ENCODE measurements at regions not wholly inside any gene's neighbourhood (a gene's known extent, or its start where the extent isn't known, plus 50 kb on each side); places are given as distances from the start of the nearest gene placed in this dataset.

- DNase-seq (ENCODE audit: low read depth in 2 of 2) = no peak
Observed at GRCh38 chr11:29312812-29313211, 704.0 kb downstream of the KCNA4 start.

DNA sequence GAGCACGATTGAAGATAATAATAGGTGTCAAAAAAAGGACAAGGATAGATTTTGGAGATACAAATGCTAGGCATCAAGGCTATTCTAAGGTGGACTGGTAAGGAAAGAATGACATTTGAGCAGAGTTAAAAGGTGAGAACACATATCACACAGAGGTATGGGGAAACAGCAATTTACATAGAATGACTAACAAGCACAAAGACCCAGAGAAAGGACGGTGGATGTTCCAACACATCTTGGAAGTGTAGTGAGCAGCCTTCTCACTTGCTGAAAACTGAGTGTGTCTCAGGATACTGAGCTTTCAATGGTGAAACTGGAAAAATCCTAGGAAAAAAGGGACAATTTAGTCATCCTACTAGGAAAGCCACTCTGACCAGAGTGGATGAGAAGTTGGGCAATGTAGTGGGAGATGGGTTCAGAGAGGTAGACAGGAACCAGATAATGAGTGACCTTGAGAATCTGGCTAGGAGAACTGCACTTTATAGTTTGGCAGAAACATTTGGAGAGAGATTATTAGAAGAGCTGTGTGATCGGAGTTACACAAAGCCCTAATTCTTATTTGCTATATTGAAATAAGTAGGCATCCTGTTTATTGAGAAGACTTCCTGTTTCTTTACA is 706.0 kb downstream of the KCNA4 start:
- no peak for DNase-seq (ENCODE audit: low read depth in 2 of 2)

GRCh38 chr11:29309992-29310391 is 706.8 kb downstream of the KCNA4 start:
- DNase-seq (ENCODE audit: low read depth in 2 of 2) = peak; percentile 84 to 89

DNA sequence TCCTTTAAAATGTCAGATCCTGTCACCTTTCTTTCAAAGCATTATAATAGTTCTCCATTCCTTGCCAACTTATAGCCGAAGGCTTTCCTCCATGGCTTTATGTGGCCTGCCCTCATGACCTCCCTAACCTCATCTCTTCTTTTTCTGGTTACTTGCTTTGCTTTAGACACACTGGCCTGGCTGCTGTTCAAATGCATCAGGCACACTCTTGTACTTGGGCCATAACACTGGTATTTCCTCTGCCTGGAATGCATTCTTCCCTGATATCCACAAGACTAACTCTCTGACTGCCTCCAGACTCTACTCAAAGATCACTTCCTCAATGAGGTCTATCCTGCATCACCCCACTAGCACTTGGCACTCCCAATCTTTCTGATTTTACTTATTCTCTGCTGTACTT is 710.3 kb downstream of the KCNA4 start:
- peak; percentile 71 to 73 for DNase-seq (ENCODE audit: low read depth in 2 of 2)

GRCh38 chr11:29305456-29306232 is 711.2 kb downstream of the KCNA4 start:
- no peak for DNase-seq (ENCODE audit: low read depth in 2 of 2)

DNA sequence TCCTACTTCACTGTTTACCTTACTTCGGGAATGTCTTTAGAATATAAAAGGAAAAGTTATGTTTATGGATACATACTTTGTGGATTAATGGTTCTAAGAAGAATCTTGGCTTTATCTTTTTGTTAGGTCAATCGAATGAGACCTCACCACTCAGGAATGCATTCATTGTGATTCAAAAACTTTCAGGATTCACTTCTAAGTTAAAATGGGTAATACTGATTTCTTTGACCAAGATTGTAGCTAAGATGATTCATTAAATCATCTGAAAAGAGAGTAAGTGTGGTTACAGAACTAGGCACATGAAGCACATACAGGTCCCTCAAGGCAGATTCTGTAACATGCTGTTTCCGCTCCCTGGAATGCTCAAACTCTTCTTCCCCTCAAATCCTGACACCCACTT is 716.4 kb downstream of the KCNA4 start:
- DNase-seq (ENCODE audit: low read depth in 2 of 2) = peak; percentile 72 to 74

GRCh38 chr11:29296680-29297079 is 720.1 kb downstream of the KCNA4 start:
- DNase-seq (ENCODE audit: low read depth in 2 of 2) = no peak

DNA sequence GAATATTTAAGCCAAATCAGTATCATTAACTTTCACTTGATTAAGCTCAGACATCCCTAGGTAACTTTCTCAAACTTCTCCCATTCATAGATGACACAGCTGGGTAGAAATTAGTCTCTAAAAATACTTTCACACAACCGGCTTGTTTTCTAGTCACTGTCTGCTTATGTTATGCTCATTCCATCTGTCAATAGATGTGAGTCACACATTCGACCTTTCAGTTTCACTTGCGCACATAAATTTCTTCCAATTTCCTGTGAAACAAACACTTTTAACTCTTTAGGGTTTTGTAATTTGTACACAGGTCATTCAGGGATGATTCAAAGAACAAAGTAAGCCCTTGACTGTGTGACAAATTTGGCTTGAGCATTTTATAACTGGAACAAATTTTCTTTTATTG is 723.0 kb downstream of the KCNA4 start:
- DNase-seq (ENCODE audit: low read depth in 2 of 2) = no peak

- DNase-seq (ENCODE audit: low read depth in 2 of 2) = peak; percentile 71 to 74
Observed at GRCh38 chr11:29282088-29282487, 734.7 kb downstream of the KCNA4 start.

GRCh38 chr11:29281271-29281777 is 735.5 kb downstream of the KCNA4 start:
- no peak for DNase-seq (ENCODE audit: low read depth in 2 of 2)

GRCh38 chr11:29280452-29280851 is 736.4 kb downstream of the KCNA4 start:
- DNase-seq (ENCODE audit: low read depth in 2 of 2) = no peak

DNA sequence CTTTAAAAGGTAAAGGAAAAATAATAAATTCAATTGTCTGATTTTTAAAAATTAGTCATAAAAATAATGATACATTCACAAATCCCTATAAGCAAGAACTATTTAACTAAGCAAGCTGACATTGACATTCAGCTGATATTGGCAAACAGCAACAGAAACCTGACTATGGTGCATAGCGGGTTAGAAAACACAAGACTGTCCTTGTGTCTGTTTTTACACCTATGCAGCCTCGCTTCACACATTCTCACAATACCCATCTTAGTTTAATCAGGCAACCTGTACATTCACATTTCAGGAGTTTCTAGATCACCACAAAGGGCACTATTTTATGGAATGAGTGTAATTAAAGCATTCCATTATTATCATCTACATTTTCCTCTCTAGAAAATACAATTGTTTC is 737.1 kb downstream of the KCNA4 start:
- DNase-seq (ENCODE audit: low read depth in 2 of 2) = no peak

GRCh38 chr11:29272019-29272654 is 744.7 kb downstream of the KCNA4 start:
- DNase-seq (ENCODE audit: low read depth in 2 of 2) = no peak

DNA sequence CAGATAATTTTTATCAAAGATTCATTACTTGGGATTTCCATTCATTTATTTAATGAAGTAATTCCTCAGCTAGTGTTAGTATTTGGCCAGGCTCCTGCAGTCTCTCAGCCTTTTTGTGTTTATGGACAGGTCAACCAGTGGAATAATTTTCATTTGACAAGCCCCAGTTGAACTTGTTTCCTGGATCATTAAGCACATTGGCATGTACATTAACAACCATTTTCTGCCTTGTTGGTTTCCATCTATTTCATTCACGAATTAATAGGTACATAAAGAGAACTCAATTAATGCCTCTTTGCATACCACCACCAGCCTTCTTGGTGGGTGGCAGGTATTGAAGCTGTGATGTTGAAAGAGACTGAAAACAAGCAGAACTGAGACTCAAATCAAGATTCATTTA is 745.2 kb downstream of the KCNA4 start:
- no peak for DNase-seq (ENCODE audit: low read depth in 2 of 2)

DNA sequence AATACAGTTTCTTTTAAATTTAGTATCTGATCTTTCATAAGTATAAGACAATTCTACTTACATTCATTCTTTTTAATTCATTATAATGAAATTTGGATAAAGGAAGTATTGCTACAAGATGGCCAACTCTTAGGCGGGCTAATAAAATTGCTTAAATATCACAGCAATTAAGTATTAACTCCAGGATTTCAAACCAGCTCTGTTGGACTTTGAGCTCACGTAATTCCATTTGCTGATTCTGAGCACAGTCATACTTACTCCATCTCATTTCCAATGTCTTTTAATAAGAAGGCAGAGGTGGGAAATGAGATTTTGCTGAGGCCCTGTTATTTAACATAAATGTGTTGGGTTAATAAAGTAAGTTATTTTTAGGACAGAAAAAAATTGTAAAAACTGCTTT is 748.1 kb downstream of the KCNA4 start:
- no peak for DNase-seq (ENCODE audit: low read depth in 2 of 2)

DNA sequence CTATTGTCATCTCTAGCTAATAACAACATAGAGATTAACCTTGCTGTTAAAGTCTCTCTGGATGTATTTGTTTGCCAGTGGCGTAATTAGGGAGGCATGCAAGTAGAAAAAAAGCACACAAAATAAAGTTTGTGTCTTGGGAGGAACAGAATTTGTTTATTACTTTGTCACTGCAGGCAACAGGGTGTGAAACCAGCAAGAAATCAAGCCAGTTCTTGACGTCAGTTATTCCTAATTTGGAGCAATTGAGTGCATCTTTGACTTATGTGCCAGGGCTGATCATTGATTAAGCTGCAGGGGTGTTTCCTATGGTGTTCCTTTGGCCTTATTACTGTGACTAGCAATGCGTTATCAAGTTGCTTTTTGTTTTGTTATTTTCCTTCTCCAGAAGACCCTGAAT is 751.0 kb downstream of the KCNA4 start:
- no peak for DNase-seq (ENCODE audit: low read depth in 2 of 2)

DNA sequence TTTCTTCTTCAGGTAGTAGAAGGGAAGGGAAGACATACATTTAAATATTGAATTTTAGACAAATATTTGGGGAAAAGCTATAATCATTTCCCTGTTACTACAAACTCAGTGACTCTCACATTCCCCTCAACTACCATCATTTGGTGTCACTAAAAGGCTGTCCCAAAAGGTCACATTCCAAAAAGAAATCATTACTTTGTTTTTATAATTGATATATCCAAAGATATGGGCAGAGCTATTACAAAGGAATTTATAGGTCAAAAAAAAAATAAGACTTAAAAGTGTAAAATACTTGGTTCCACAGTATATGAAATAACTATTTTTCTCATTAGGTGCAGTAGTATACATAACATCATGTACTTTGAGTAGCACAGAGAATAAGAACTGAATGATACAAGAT is 751.4 kb downstream of the KCNA4 start:
- DNase-seq (ENCODE audit: low read depth in 2 of 2) = no peak

GRCh38 chr11:29263971-29264682 is 752.7 kb downstream of the KCNA4 start:
- DNase-seq (ENCODE audit: low read depth in 2 of 2) = no peak

GRCh38 chr11:29261831-29262230 is 755.0 kb downstream of the KCNA4 start:
- no peak for DNase-seq (ENCODE audit: low read depth in 2 of 2)

- DNase-seq (ENCODE audit: low read depth in 2 of 2) = no peak
Observed at GRCh38 chr11:29260939-29261705, 755.7 kb downstream of the KCNA4 start.

DNA sequence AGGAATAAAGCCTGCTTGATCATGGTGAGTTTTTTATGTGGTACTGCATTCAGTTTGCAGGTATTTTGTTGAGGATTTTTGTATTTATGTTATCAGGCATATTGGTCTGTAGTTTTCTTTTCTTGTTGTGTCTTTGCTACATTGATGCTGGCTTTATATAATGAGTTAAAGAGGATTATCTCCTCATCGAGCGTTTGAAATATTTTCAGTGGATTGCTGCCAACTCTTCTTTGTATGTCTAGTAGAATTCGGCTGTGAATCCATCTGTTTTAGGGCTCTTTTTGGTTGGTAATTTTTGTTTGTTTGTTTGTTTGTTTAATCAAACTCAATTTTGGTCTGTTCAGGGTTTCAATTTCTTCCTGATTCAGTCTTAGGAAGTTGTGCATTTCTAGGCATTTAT is 758.4 kb downstream of the KCNA4 start:
- DNase-seq (ENCODE audit: low read depth in 2 of 2) = no peak
